ENCODE measurements at regions not wholly inside any gene's neighbourhood (a gene's known extent, or its start where the extent isn't known, plus 50 kb on each side); places are given as distances from the start of the nearest gene placed in this dataset.

GRCh38 chr7:25913598-25914224 is 238.3 kb upstream of the NFE2L3 start:
- no peak for DNase-seq
- no peak for TF ChIP-seq GATA1 (IDR thresholded peaks at IDR 0.05; ENCODE audit: low read depth, low read length)
- TF ChIP-seq POLR2A (IDR thresholded peaks at IDR 0.05; ENCODE audit: low read length) = no peak

GRCh38 chr7:25918731-25919130 is 233.3 kb upstream of the NFE2L3 start:
- DNase-seq = no peak
- TF ChIP-seq POLR2A (IDR thresholded peaks at IDR 0.05; ENCODE audit: low read length) = no peak
- no peak for TF ChIP-seq GATA1 (IDR thresholded peaks at IDR 0.05; ENCODE audit: low read depth, low read length)

- no peak for DNase-seq
- TF ChIP-seq GATA1 (IDR thresholded peaks at IDR 0.05; ENCODE audit: low read depth, low read length) (no peak), POLR2A (IDR thresholded peaks at IDR 0.05; ENCODE audit: low read length) (no peak)
Observed at GRCh38 chr7:25922296-25922695, 229.7 kb upstream of the NFE2L3 start.

GRCh38 chr7:25923741-25924460 is 228.1 kb upstream of the NFE2L3 start:
- TF ChIP-seq POLR2A (IDR thresholded peaks at IDR 0.05; ENCODE audit: low read length) (no peak), GATA1 (IDR thresholded peaks at IDR 0.05; ENCODE audit: low read depth, low read length) (no peak)
- no peak for DNase-seq

GRCh38 chr7:25926009-25926408 is 226.0 kb upstream of the NFE2L3 start:
- TF ChIP-seq GATA1 (IDR thresholded peaks at IDR 0.05; ENCODE audit: low read depth, low read length) (no peak), POLR2A (IDR thresholded peaks at IDR 0.05; ENCODE audit: low read length) (no peak)
- DNase-seq = no peak

- DNase-seq = no peak
Observed at GRCh38 chr7:25926451-25926850, 225.5 kb upstream of the NFE2L3 start.

GRCh38 chr7:25926891-25927625 is 224.9 kb upstream of the NFE2L3 start:
- DNase-seq = no peak
- TF ChIP-seq POLR2A (IDR thresholded peaks at IDR 0.05; ENCODE audit: low read length) (no peak), GATA1 (IDR thresholded peaks at IDR 0.05; ENCODE audit: low read depth, low read length) (no peak)

More at GRCh38 chr7:25926451-25926850, 225.5 kb upstream of the NFE2L3 start:
- TF ChIP-seq POLR2A (IDR thresholded peaks at IDR 0.05; ENCODE audit: low read length) = no peak
- TF ChIP-seq GATA1 (IDR thresholded peaks at IDR 0.05; ENCODE audit: low read depth, low read length) = no peak

GRCh38 chr7:25927626-25927978 is 224.4 kb upstream of the NFE2L3 start:
- TF ChIP-seq GATA1 (IDR thresholded peaks at IDR 0.05; ENCODE audit: low read depth, low read length) (no peak), POLR2A (IDR thresholded peaks at IDR 0.05; ENCODE audit: low read length) (no peak)

GRCh38 chr7:25928549-25929330 is 223.3 kb upstream of the NFE2L3 start:
- TF ChIP-seq POLR2A (IDR thresholded peaks at IDR 0.05; ENCODE audit: low read length) (no peak), GATA1 (IDR thresholded peaks at IDR 0.05; ENCODE audit: low read depth, low read length) (no peak)
- no peak for DNase-seq

More at GRCh38 chr7:25927626-25927978, 224.4 kb upstream of the NFE2L3 start:
- DNase-seq = no peak

- TF ChIP-seq POLR2A (IDR thresholded peaks at IDR 0.05; ENCODE audit: low read length) (no peak), GATA1 (IDR thresholded peaks at IDR 0.05; ENCODE audit: low read depth, low read length) (no peak)
- DNase-seq = no peak
Observed at GRCh38 chr7:25929448-25929847, 222.6 kb upstream of the NFE2L3 start.

- no peak for DNase-seq
Observed at GRCh38 chr7:25930492-25931048, 221.4 kb upstream of the NFE2L3 start.

GRCh38 chr7:25931156-25931555 is 220.8 kb upstream of the NFE2L3 start:
- no peak for TF ChIP-seq POLR2A (IDR thresholded peaks at IDR 0.05; ENCODE audit: low read length)
- no peak for TF ChIP-seq GATA1 (IDR thresholded peaks at IDR 0.05; ENCODE audit: low read depth, low read length)
- no peak for DNase-seq

More at GRCh38 chr7:25930492-25931048, 221.4 kb upstream of the NFE2L3 start:
- TF ChIP-seq GATA1 (IDR thresholded peaks at IDR 0.05; ENCODE audit: low read depth, low read length) = no peak
- TF ChIP-seq POLR2A (IDR thresholded peaks at IDR 0.05; ENCODE audit: low read length) = no peak

GRCh38 chr7:25933921-25934320 is 218.1 kb upstream of the NFE2L3 start:
- no peak for TF ChIP-seq GATA1 (IDR thresholded peaks at IDR 0.05; ENCODE audit: low read depth, low read length)
- no peak for TF ChIP-seq POLR2A (IDR thresholded peaks at IDR 0.05; ENCODE audit: low read length)

More at GRCh38 chr7:25933921-25934320, 218.1 kb upstream of the NFE2L3 start:
- DNase-seq = no peak

All from erythroblast (primary cell).